C4-2B (cell line): ENCODE measurements at regions not wholly inside any gene's neighbourhood (a gene's known extent, or its start where the extent isn't known, plus 50 kb on each side); places are given as distances from the start of the nearest gene placed in this dataset.

Experiments
- H3K27ac ChIP-seq: fragments of 450-650 bp; 2 replicates; pipeline ENCODE4 v1.5.1; 2017
- ZFX ChIP-seq: fragments of 450-650 bp; IDR thresholded peaks from 2 replicates; pipeline ENCODE4 v1.6.1; 2017
- TF ChIP-seq, protein P1 (sequence below): fragments of 450-650 bp; conservative IDR thresholded peaks from 2 replicates; pipeline ENCODE4 v1.5.1; 2017; ENCODE audit warnings: mild to moderate bottlenecking

DNA sequence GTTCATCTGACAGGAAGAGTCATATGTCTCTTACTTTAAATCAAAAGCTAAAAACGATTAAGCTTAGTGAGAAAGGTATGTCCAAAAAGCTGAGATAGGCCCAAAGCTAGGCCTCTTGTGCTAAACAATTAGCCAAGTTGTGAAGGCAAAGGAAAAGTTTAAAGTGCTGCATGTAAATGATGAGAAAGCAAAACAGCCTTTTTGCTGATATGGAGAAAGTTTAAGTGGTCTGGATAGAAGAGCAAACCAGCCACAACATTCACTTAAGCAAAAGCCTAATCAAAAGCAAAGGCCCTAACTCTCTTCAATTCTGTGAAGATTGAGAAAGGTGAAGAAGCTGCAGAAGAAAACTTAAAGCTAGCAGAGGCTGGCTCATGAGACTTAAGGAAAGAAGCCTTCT is 511.3 kb upstream of the FAM98A start:
- no peak for TF ChIP-seq ZFX
- TF ChIP-seq, protein P1, sequence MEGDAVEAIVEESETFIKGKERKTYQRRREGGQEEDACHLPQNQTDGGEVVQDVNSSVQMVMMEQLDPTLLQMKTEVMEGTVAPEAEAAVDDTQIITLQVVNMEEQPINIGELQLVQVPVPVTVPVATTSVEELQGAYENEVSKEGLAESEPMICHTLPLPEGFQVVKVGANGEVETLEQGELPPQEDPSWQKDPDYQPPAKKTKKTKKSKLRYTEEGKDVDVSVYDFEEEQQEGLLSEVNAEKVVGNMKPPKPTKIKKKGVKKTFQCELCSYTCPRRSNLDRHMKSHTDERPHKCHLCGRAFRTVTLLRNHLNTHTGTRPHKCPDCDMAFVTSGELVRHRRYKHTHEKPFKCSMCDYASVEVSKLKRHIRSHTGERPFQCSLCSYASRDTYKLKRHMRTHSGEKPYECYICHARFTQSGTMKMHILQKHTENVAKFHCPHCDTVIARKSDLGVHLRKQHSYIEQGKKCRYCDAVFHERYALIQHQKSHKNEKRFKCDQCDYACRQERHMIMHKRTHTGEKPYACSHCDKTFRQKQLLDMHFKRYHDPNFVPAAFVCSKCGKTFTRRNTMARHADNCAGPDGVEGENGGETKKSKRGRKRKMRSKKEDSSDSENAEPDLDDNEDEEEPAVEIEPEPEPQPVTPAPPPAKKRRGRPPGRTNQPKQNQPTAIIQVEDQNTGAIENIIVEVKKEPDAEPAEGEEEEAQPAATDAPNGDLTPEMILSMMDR = no peak
- H3K27ac ChIP-seq = no peak overlapping the region

DNA sequence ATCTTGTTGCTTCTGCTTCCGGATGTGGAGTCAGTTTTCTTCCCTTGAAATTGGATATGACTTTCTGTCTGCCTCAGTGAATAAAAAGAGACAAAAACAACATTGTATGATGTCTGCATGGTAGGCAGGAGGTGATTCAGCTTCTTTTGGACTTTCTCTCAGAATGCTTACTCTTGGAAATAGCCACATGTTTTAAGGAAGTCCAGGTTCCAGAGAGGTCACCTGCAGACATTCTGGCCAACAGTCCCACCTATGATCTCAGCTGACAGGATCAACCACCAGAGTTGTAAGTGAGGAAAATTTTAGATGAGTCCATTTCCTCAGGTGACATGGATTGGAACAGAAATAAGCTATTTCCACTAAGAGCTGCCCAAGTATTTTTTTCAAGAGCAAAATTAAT is 508.7 kb upstream of the FAM98A start:
- no peak overlapping the region for H3K27ac ChIP-seq
- TF ChIP-seq ZFX = no peak
- TF ChIP-seq, protein P1 = no peak

DNA sequence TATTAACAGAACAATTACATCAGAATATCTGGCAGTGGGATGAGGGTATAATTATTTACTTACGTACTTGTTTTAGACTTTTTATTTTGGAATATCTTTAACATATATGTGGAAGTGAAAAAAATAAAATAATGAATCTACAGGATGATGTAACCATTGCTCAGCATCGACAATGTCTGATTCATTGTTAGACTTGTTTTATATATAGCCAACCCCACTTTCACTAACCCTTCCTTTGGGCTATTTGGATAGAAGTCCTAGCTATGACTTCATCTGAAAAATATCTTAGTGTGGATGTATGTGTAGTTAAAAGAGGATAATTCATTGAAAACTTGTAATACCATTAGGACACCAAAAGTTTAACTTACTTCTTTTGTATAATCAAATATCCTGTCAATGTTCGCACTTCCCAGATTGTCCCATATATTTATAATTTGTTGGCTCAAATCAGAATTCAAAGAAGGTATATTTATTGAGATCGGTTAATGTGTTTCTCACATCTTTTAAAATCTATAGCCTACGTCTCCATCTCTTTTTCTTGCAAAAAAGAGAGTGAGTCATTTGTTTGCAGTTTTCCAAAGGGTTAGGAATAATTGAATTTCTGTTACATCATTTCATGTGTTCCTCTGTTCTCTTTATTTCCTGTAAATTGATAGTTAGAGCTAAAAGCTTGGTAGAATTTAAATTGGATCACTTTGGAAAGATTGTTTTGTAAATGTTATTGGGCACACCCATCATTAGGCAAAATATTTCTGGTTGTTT is 506.1 kb upstream of the FAM98A start:
- no peak overlapping the region for H3K27ac ChIP-seq
- TF ChIP-seq, protein P1 = no peak
- TF ChIP-seq ZFX = no peak

DNA sequence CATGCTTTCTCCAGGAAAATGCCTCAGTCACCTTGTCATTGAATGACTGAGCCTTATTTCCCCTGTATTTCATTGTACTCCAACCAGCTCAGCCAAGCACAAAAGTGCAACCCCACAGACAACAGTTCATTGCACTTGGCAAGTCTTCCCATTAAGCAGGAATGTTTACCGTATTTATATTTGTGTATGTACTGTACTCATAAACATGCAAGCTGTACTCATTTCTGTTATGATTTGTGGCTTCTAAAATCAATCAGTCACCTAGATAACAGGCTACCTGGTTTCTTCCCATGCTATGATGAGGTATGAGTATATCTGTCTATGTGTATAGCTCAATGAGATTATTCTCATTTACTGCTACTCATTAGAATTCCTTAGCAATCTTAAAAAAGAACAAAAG is 505.5 kb upstream of the FAM98A start:
- H3K27ac ChIP-seq = no peak overlapping the region
- TF ChIP-seq, protein P1 = no peak
- TF ChIP-seq ZFX = no peak

DNA sequence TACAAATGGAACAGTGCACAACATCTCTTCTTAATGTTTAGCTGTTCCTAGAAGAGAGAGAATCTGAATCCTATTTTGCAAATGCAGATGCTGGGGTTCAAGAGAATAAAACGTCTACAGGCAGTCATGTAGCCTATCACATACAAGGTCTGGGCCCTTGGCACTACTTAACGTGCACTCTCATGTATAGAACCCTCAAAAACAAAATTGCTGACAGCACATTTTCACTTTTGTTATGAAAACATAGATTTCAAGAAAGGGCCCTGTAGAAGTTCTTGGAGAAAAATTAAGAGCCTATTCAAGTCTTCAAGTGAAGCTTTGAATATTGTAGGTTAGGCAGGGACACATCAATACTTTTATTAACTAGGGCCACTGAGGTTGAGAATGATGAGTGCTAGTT is 504.3 kb upstream of the FAM98A start:
- no peak overlapping the region for H3K27ac ChIP-seq
- TF ChIP-seq, protein P1 = no peak
- no peak for TF ChIP-seq ZFX

DNA sequence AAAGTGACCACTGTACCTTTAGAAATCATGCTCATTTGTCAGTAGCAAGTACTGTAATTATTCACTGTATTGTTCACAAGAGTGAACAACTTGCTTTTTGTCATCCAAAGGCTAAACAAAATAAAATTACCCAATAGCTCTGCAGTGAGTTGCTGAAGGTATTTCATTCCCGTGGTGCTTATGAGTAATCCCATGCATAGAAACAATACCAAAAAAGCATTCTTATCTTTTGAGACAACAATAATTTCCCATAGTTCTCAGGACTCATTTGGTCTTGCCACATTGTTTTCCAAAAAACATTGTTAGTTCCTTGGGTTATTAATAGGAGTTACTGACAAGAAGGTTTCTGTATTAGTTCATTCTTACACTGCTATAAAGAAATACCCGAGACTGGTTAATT is 503.2 kb upstream of the FAM98A start:
- TF ChIP-seq ZFX = no peak
- TF ChIP-seq, protein P1 = no peak
- no peak overlapping the region for H3K27ac ChIP-seq

DNA sequence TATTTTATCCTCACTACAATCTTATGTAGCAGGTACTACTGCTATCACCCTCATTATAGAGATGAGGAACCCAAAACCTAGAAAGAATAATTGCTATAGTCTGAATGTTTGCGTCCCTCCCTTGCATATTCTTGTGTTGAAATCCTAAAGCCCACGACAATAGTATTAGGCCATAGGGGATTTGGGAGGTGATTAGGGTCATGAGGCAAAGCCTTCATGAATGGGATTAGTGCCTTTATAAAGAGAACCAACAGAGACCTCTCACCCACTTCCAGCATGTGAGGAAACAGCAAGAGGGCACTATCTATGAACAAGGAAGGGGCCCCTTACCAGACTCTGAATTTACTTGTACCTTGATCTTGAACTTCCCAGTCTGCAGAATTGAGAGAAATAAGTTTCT is 500.3 kb upstream of the FAM98A start:
- TF ChIP-seq ZFX = no peak
- TF ChIP-seq, protein P1 = no peak
- H3K27ac ChIP-seq = no peak overlapping the region
